ENCODE measurements at regions not wholly inside any gene's neighbourhood (a gene's known extent, or its start where the extent isn't known, plus 50 kb on each side); places are given as distances from the start of the nearest gene placed in this dataset.

DNA sequence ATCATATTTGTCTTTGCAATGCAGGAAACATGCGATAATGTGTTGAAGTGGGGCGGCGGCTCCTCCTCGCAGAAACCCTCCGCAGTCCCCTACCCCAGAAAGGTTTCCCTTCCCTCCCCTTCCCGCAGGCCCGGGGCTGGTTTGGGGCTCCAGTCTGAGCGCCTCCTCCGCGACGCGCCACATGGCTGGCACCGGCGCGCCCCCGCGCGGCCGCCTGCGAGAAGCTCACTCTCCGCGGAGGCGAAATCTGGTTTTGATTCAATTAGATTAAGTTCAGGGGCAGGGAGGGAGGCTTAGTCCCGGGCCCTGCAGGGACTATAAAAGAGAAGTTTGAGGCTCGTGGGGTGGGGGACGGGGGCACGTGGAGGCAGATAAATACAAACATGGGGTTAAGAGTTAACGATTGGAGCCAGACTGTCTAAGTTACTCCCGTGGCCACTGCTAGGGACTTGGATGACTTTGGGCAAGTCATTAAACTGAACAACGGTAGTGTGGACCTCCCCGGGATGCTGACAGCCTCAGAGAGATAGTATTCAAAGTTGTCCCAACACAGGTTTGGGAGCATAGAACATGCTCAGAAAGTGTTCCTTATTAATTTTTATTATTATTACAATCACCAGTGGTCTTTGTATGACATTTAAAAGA, 69.4 kb downstream of the MSX2 start:
- ChIA-PET POLR2A (ENCODE audit: unreplicated experiment) (no interaction called here), CTCF (interaction anchor here (0.6 to 3.4 kb wide), 8 partner anchors 10 to 467 kb away, joined by 3 to 24 read pairs (median 3); no protein-coding TSS in a partner anchor)
- Histone ChIP-seq H2AK9ac (replicated peaks; ENCODE audit: low read depth, low read length, poor library complexity) (no peak overlapping the region), H3K9me3 (ENCODE audit: control insufficient read depth, insufficient read depth, low read length) (no peaks in the 10 kb centered on the region), H2BK15ac (ENCODE audit: low read depth, low read length) (no peak overlapping the region), H3K4me1 (ENCODE audit: control insufficient read depth, insufficient read depth, low read length) (peaks cover 3% of the 10 kb centered on the region; the same call in 1 of the 2 replicates), H2BK120ac (ENCODE audit: low read depth, low read length) (no peak overlapping the region), H3K79me1 (ENCODE audit: low read depth in 1 of 2, low read length in 2 of 2) (no peaks in the 10 kb centered on the region), H3K27ac (ENCODE audit: insufficient read depth, low read length) (no peak overlapping the region), H3K4ac (ENCODE audit: low read depth, low read length) (no peak overlapping the region), H2AK5ac (ENCODE audit: low read depth, low read length) (no peak overlapping the region), H4K8ac (ENCODE audit: low read depth in 2 of 2, low read length in 2 of 2) (no peak overlapping the region), H4K5ac (ENCODE audit: low read depth, low read length) (no peak overlapping the region), H3K4me3 (ENCODE audit: insufficient read depth, low read depth, low read length) (no peak overlapping the region), H3K56ac (ENCODE audit: extremely low read depth, insufficient read depth, low read length) (no peak overlapping the region), H3K9me1 (ENCODE audit: insufficient read depth, low read length) (no peaks in the 10 kb centered on the region), H2BK20ac (ENCODE audit: low read depth, low read length) (no peak overlapping the region), H2AFZ (replicated peaks; ENCODE audit: low read length, poor library complexity) (peak overlapping the region; percentile 74), H3K27me3 (ENCODE audit: control insufficient read depth, insufficient read depth, low read length) (peaks cover 6% of the 10 kb centered on the region), H3K14ac (replicated peaks; ENCODE audit: low read depth, low read length) (no peak overlapping the region), H4K91ac (ENCODE audit: insufficient read depth, low read depth, low read length) (no peak overlapping the region), H3K4me2 (ENCODE audit: low read depth, low read length) (peak overlapping the region; percentile 37; the same call in 1 of the 2 replicates), H3K18ac (ENCODE audit: low read depth, low read length) (no peak overlapping the region), H2BK5ac (ENCODE audit: low read depth, low read length, poor library complexity, severe bottlenecking) (no peak overlapping the region), H4K20me1 (ENCODE audit: insufficient read depth, low read length) (no peaks in the 10 kb centered on the region), H3K36me3 (ENCODE audit: control insufficient read depth, insufficient read depth, low read length) (no peaks in the 10 kb centered on the region), H3K9ac (ENCODE audit: low read depth, low read length) (no peak overlapping the region), H3K23ac (ENCODE audit: low read depth, low read length) (no peak overlapping the region)
- WGBS, 2 experiments (ENCODE audit: extremely low coverage in 2 of 2, insufficient read length in 1 of 2), result no CpG with 5 or more reads among the region's 31 CpGs
- ATAC-seq (ENCODE audit: low read depth), result peak; percentile 98
- DNase-seq, result peak; percentile 43
- no TSS peak for BruUV-seq (replicated peaks)
- TF ChIP-seq RAD21 (IDR thresholded peaks at IDR 0.05; ENCODE audit: low read length) (peak; percentile 94), SMC3 (IDR thresholded peaks at IDR 0.05; ENCODE audit: low read depth, low read length) (peak; percentile 94), RCOR1 (IDR thresholded peaks at IDR 0.05; ENCODE audit: insufficient replicate concordance, low read length) (no peak), POLR2A (IDR thresholded peaks at IDR 0.05; ENCODE audit: low read depth, low read length) (no peak)
- TF ChIP-seq, protein P1, sequence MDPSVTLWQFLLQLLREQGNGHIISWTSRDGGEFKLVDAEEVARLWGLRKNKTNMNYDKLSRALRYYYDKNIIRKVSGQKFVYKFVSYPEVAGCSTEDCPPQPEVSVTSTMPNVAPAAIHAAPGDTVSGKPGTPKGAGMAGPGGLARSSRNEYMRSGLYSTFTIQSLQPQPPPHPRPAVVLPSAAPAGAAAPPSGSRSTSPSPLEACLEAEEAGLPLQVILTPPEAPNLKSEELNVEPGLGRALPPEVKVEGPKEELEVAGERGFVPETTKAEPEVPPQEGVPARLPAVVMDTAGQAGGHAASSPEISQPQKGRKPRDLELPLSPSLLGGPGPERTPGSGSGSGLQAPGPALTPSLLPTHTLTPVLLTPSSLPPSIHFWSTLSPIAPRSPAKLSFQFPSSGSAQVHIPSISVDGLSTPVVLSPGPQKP (IDR thresholded peaks at IDR 0.05; ENCODE audit: borderline replicate concordance, low read depth, low read length), result no peak
- TF ChIP-seq, protein P2, sequence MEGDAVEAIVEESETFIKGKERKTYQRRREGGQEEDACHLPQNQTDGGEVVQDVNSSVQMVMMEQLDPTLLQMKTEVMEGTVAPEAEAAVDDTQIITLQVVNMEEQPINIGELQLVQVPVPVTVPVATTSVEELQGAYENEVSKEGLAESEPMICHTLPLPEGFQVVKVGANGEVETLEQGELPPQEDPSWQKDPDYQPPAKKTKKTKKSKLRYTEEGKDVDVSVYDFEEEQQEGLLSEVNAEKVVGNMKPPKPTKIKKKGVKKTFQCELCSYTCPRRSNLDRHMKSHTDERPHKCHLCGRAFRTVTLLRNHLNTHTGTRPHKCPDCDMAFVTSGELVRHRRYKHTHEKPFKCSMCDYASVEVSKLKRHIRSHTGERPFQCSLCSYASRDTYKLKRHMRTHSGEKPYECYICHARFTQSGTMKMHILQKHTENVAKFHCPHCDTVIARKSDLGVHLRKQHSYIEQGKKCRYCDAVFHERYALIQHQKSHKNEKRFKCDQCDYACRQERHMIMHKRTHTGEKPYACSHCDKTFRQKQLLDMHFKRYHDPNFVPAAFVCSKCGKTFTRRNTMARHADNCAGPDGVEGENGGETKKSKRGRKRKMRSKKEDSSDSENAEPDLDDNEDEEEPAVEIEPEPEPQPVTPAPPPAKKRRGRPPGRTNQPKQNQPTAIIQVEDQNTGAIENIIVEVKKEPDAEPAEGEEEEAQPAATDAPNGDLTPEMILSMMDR (conservative IDR thresholded peaks at IDR 0.05; ENCODE audit: low read depth, low read length), result peak; percentile 89
- dilution Hi-C loops (cut with HindIII; ENCODE audit: low sequenced_read_pairs, unreplicated experiment), result no loop called here
- in situ Hi-C loops (cut with MboI; ENCODE audit: low sequenced_read_pairs), result no loop called here
- intact Hi-C loops (cut with micrococcal nuclease), result loop anchor here (1.0 to 10.0 kb wide), 8 partner anchors 57 to 467 kb away; partner anchors contain the start of gene MSX2
